ENCODE measurements at regions not wholly inside any gene's neighbourhood (a gene's known extent, or its start where the extent isn't known, plus 50 kb on each side); places are given as distances from the start of the nearest gene placed in this dataset.
"Not testable (repeated sequence)": the region's sequence is repeated elsewhere in the genome, so short reads cannot be mapped to it uniquely, and the experiment has no call there.

DNA sequence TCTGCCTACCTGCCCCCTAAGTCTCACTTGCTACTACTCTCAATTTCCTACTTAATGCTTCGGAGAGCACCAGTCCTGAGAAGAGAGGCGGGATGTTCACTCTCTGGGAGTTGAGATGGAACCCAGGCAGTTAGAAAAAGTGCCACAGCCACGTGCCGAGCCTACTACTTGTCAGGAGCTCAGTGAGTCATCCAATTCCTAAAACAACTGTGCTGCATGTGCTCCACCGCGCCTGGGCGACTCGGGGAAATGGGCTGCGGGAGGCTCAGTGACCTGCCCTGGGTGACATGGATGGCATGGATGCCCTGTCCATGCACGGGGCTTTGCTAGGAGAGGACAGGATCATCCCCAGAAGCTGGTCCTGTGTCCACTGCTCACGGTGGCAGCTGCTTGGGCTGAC lies 2884.2 kb downstream of the RPIA start:
- not testable (repeated sequence) for DNase-seq

DNA sequence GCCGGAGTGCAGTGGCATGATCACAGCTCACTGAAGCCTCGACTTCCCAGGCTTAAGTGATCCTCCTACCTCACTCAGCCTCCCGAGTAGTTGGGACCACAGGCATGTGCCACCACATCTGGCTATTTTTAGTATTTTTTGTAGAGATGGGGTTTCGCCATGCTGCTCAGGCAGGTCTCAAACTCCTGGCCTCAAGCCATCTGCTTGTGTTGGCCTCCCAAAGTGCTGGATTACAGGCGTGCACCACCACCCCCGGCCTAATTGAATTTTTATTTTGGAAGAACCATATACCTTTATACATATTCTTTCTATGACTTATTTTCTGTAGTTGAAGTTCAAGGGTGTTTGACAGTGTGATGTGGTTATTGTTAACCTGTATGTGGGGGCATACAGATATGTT lies 2885.9 kb downstream of the RPIA start:
- DNase-seq, result not testable (repeated sequence)

DNA sequence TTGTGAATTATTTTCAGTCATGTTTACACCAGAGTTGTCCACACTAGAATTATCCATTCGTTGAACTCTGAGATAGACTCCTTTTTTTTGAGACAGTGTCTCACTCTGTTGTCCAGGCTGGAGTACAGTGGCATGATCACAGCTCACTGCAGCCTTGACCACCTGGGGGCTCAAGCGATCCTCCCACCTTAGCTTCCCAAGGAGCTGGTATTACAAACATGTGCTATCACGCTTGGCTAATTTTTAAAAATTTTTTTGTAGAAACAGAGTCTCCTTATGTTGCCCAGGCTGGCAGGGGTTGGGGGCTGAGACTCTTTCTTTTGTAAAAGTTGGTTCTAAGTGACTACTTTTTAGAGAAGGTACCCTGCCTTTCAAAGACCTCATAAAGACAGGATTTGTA lies 2887.2 kb downstream of the RPIA start:
- DNase-seq, result not testable (repeated sequence)

DNA sequence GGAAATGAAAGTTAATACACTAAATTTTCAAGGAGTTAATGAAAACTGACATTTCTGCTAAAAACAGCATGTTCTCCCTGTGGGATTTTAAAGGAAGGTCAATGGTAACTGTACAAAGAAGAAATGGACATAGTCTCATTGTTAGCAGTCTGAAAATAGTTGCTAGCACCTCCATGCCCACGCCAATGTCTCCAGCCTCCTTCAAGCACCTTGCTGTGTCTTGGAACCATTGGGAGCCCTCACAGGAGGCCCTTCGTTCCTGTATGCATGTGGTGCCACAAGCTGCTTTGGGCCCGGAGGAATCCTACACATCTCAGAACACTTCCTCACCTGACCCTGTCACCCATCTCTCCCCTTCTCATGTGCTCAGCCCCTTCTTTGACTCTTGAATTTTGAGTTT lies 2888.1 kb downstream of the RPIA start:
- not testable (repeated sequence) for DNase-seq

DNA sequence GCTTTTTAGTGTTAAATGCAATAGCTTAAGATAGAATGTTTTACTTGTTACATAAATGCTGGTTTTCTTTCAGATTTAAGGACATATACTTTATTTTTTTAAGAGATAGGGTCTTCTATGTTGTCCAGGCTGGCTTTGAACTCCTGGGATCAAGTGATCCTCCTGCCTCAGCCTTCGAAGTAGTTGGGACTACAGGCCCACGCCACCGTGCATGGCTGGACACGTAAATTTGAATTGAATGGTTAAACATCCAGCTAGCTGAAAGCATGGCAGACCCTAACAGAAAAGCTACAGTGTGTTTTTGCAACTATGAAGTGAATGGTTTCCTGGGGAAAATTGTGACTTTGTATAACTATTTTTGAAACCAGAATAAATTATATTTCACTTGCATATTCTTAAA lies 2888.6 kb downstream of the RPIA start:
- DNase-seq, result not testable (repeated sequence)

DNA sequence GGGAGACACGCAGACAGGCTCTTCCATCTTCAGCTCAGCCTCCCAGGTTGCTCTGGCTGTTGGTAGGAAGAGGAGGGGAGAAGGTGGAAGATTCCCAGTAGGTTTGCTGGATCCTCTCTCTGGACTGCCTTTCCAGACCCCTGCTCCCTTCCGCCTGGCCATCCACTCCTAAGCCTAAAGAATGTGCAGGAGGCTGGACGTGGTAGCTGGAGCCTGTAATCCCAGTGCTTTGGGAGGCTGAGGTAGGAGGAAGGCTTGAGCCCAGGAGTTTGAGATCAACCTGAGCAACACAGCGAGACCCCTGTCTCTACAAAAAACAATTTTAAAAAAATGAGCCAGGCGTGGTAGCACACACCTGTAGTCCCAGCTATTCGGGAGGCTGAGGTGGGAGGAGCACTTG lies 2895.6 kb downstream of the RPIA start:
- DNase-seq, result not testable (repeated sequence)

DNA sequence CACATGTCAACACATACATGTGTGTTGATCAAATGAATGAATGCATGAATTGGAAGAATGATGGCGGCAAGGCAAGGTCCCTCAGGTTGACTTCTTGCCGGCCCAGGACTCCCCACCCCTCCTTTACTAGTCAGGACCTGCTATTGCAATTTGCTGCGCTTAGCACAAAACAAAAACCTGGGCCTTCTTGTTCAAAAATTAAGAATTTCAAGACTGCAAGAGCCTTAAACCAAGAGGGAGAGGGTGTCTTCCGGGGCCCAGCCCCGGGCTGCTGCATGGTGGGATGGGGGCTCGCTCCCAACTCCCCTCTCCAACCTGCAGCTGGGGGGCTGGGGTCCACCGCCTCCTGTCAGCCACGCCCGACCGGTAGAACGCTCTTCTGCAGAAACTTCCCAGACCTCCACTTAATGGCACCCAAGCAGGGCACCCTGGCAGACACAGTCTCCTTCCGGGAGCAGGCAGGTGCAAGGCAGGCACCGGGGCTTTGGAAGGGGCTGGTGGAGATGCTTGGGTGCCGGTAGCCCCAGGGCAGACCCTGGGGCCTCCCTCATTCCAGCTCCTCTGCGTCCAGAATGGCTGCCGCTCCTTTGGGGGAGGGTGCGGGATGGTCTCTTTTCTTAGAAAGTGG lies 2896.5 kb downstream of the RPIA start:
- DNase-seq, result not testable (repeated sequence)

DNA sequence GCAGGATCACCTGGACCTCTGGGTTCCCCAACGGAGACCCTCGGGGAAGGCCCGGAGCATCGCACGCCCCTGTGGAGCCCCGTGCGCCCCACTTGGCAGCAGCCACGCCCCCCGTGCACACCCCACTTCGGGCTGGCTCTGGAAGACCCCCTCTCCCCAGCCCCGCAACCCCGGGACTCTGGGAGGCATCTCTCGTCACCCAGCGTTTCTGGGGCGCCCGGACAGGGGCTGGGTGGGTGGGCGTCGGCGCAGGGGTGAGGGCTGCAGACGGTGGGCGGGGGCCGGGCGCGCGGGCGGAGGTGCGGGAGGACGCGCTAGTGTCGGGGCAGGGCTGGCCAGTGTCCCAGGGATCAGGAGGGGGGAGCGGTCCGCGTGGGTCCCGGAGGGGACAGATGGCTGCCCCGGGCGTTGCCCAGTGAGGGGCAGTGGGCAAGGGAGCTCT lies 2897.3 kb downstream of the RPIA start:
- DNase-seq, result not testable (repeated sequence)

DNA sequence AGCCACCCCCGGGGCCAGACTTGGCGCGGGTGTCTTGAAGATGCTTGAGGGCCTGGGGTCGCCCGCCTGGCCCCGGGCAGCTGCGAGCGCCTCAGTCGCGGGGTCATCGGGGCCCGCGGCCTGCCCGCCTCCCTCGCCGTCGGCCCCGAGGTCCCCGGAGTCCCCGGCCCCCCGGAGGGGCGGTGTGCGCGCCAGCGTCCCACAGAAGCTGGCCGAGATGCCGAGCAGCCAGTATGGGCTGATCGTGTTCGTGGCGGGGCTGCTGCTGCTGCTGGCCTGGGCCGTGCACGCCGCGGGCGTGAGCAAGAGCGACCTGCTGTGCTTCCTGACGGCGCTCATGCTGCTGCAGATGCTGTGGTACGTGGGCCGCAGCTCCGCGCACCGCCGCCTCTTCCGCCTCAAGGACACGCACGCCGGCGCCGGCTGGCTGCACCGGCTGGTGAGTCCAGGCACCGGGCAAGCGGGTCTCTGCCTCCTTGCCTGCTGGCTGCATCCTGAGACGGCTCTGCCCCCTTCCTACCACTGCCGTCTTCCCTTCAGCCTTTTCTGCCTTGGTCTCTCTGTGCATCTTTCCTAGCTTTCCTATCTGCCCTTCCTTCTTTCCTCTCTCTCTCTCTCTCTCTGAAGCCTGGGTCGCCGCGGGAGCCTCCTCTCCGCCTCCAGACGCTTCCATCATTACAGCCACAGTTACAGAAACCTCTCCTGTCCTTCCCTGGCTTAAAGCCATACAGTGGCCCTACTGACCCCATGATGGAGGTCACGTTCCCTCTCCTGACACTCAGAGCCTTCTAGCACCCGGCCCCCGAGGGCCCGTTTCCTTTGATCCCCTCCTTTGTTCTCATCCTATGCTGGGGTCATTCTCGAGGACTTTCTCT lies 2898.2 kb downstream of the RPIA start:
- not testable (repeated sequence) for DNase-seq

DNA sequence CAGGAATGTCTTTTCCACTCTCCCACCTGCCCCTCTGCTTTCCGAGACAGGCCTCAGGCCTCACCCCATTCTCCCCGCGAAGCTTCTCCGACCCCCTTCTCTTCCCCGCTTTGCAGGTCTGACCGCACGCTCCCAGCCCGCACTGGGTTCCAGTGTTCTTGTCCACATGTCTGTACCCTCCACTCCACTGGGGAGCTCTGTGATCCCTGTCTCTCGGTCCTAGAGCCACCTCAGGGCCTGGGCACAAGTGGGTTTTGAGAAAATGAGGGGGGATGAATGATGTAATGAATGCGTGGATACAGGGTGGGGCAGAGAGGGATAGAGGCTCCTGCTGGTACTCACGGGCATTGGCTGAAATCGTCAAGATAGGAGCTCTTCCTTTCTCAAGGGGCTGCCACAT lies 2898.9 kb downstream of the RPIA start:
- DNase-seq, result not testable (repeated sequence)

DNA sequence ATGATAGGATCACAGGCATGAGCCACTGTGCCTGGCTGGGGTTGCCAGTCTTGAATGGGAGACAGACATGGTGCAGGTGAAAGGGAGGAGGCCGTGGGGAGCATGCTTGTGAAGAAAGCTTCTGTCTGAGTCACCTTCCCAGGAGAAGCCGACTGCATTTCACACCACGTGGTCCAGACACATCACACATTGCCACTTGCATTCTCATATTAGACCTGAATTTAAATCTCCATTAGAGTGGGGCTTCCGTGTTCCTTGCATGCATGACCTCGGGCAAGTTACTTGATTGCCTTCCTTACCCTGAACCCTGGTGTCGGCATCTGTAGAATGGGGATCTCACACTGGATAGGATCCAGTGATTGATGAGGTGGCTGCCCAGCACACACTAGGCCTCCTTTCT lies 2899.6 kb downstream of the RPIA start:
- not testable (repeated sequence) for DNase-seq

DNA sequence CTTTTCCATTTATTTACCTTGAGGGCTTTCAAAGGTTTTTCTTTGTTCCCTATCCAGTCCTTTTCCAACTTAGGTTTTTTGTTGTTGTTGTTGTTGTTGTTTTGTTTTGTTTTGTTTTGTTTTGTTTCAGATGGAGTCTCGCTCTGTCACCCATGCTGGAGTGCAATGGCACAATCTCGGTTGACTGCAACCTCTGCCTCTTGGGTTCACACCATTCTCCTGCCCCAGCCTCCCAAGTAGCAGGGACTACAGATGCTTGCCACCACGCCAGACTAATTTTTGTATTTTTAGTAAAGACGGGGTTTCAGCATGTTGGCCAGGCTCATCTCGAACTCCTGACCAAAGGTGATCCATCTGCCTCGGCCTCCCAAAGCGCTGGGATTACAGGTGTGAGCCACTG lies 2906.0 kb downstream of the RPIA start:
- not testable (repeated sequence) for DNase-seq

DNA sequence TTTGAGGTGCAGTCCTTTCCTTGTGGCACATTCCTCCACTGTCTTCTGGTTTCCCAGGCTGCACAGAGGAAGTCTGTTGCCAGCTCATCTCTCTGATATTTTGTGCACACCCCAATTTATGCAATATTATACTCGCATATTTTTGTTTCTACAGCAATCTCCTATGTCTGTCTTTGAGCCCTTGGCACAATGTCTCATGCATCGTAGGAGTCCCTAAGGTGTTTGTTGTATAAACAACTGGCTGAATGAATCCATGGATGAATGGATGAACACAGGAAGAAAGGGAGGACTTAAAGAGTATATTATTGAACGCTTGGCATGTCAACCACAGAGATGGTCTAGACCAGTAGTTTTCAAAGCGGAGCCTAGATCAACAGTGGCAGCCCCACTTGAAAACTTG lies 2907.0 kb downstream of the RPIA start:
- DNase-seq, result not testable (repeated sequence)

DNA sequence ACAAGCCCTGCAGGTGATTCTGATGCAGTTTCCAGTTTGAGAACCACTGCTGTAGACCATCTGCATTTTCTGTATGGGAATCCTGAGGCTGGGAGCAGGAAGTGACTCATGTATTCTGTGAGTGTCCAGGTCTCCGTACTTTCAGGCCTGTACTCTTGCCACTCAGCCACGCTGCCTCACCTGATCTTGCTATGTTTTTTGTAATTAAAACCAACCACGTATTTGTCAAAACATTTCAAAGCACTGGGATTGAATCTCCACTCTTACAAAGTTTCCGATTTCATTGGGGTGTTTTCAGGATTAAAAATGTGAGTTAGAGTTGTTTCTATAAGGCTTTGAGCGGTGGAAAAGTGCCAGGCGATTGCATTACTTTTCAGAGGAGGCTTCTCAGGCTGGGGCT lies 2907.5 kb downstream of the RPIA start:
- DNase-seq, result not testable (repeated sequence)

DNA sequence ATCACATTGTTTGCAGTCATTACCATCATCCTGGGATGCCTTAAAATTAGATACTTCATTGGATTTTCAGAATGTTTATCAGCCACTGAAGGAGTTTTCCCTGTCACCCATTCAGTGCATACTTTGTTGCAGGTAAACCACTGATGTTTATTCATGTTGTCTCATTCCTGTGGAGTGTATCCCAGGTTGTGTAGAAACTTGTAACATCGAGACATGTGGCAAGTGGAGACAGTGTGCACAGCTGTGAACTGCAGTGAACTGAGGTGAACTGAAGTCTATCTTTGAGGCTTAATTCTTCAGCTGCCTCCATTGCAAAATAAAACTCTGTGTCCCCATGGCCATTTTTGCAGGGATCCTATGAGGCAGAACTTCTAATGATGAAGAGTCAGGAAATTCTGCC lies 2911.4 kb downstream of the RPIA start:
- DNase-seq, result not testable (repeated sequence)

DNA sequence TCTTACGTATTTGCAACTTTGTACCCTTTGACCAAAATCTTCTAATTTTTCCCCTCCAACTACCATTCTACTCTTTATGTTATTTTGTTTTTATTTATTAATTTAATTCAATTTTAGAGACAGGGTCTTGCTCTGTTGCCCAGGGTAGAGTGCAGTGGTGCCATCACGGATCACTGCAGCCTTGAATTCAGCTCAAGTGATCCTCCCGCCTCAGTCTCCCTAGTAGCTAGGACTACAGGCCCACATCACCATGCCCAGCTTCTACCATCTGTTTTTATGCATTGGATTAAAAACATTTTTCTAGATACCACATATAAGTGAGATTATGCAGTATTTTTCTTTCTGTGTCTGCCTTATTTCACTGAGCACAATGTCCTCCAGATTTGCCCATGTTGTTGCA lies 2912.5 kb downstream of the RPIA start:
- DNase-seq, result not testable (repeated sequence)

DNA sequence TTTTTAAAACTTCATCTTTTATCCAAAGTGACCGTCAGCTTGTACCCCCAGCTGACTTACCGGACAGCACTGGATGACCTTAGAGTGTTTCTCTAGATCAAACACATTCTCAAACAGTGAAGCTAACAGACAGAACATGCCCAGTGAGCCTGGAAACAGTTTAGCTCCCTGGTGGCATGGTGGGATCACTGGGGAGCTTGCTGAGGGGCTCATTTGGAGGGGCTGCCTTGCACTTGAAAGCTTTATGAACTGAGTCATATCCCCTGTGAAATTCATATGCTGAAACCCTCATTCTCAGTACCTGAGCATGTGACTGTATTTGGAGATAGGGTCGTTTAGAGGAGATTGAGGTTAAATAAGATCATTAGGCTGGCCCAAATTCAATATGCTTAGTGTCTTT lies 2913.2 kb downstream of the RPIA start:
- DNase-seq, result not testable (repeated sequence)

DNA sequence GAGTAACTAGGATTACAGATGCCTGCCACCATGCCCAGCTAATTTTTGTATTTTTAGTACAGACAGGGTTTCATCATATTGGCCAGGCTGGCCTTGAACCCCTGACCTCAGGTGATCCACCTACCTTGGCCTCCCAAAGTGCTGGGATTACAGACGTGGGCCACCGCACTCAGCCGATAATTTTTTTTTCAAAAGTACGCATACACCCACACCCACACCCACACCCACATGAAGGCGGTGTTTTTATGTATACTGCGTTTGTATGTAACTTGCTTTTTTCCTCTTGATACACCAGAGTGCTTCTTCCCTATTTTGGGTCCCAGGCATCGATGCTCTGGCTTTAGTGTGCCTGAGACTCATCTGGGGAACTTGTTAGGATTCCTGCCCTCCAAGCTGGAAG lies 2932.3 kb downstream of the RPIA start:
- DNase-seq, result not testable (repeated sequence)

DNA sequence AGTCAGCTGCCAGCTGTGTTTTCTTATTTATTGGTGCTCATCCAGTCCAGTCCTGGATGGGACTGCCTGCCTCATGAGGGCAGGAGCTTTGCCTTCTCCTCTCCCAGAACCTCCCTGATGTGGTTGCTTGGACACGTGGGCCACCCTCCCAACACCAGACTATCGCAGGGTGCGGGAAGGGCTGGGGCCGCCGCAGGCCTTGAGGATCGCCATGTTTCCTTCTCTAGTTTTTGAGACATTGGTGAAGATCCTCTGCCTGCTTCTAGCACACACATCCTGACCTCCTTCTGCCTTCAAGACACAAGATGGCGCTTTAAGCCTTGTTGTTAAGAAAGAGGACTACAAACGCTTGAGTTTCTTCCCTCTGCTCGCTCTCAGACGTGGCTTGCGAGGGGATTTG lies 2937.0 kb downstream of the RPIA start:
- DNase-seq, result not testable (repeated sequence)

DNA sequence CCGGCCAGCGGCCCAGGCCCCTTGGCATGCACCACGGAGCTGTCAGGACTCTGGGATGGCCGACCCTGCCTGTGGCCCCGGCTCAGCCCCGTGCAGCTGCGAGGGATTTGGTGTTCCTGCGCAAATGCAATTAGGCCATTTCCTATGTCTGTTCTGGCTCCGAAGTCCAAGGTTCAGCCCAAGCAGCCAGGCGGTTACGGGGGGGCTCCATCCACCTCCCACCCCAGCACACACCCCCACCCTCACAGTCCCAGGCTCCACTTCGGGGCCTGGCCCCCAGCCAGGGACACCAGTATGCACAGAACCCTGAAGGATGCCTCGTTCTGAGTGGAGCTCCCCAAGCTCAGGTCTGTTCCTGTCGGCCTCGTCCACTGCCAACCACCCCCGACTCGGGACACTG lies 2965.7 kb downstream of the RPIA start:
- DNase-seq, result not testable (repeated sequence)

DNA sequence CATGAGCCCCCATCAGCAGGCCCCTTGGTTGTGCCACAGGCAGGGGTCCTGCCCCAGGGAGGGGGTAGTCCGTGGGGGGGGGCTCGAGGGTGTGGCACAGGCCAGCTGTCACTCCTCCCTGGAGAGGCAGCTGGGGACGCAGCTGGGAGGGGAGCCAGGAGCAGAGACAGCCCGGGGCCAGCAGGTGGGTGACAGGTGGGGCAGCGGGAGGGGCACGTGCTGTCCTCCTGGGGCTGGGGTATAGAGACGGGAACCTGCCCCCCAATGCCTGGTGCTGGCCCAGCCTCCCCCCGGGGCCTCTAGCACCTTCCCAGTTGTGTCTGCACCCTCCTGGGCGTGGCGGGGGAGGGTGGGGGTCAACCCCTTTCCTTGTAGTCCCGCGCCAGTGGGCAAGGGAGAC lies 2966.9 kb downstream of the RPIA start:
- DNase-seq, result not testable (repeated sequence)

DNA sequence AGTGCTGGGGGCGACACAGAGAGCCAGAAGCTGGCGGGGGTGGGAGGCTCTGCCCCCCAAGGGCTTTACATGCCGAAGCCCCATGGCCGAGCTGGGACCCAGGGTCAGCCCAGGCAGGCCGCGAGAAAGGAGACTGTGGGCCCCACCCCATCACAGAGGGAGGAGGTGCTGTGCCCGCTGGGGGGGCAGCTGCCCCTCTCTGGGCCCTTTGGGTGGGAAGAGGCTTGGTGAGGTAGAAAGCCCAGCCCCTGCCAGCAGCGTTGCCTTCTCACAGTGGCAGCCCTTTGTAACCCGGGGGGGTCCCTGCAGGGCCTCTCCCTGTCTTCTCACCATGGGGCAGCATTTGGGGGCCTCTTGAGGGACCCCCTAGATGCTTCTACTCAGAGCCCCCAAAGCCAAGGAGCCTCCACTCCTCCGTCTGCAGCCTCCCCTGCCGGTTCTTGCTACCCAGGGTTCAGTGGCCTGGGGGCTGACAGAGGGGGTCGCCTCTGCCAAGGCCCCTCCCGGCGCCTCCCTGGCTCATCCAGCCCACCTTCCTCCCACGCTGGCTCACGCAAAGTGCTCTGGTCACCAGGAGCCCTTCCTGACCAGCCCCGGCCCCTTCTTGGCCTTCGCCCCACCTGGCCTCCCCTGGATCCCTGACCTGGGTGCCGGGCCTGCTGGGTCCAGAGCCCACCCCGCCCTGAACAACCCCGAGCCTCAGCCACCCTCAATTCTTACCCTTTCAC lies 2967.9 kb downstream of the RPIA start:
- not testable (repeated sequence) for DNase-seq

DNA sequence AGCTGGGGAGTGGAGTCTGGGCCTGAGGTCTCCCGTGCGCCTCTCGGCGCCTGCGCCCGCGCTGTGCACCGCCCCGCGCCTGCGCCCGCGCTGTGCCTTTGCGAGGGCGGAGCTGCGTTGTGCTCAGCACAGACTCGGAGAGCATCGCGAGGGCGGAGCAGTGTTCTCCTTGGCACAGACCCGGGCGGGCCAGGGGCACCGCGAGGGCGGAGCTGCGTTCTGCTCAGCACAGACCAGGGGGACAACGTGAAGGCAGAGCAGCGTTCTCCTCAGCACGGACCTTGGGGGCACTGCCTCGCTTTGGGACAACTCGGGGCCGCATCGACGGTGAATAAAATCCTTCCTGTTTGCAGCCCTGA lies 2968.4 kb downstream of the RPIA start:
- DNase-seq, result not testable (repeated sequence)

DNA sequence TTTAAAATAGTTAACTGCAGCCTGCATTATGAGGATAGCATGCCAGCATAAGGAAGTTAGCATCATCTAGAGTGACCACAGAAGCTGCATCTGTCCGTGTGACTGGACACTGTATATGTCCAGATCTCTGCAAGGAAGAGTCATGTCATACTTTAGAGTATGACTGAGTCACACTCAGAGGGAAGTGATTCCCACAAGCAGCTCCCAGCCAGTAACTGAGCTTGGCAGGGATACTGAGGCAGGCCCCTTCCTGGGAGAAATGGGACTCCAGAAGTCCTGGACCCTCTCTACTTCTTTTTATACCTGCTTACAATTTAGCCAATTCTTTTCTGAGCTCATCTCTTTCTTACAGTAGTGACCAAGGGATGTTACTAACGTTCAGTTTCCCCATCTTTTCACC lies 2975.9 kb downstream of the RPIA start:
- not testable (repeated sequence) for DNase-seq

Data from stimulated activated CD4-positive, alpha-beta T cell treated with anti-CD3 and anti-CD28 coated beads, Interleukin-4, amount 100 ng/mL, for 4 hours (primary cell).